ENCODE measurements at regions not wholly inside any gene's neighbourhood (a gene's known extent, or its start where the extent isn't known, plus 50 kb on each side); places are given as distances from the start of the nearest gene placed in this dataset.

DNA sequence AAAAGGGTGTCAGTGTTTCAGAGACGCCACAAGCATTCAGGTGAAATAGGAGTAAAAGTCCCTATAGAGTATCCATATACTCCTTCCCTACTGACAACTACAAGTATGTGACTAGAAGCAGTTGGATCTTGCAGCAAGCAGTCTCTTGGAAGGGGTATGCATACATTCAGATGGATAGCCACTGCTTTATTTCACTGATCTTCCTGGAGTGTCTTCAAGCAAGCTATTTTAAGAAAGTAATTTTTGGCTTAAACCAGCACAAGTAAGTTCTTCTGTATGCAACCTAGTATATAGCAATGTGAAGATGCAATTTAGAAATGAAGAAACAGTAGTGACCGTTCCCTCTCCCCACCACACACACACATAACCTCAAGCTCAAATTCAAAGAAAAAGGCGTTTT is 446.8 kb upstream of the CDH18 start:
- no peak for DNase-seq (ENCODE audit: low spot score)

DNA sequence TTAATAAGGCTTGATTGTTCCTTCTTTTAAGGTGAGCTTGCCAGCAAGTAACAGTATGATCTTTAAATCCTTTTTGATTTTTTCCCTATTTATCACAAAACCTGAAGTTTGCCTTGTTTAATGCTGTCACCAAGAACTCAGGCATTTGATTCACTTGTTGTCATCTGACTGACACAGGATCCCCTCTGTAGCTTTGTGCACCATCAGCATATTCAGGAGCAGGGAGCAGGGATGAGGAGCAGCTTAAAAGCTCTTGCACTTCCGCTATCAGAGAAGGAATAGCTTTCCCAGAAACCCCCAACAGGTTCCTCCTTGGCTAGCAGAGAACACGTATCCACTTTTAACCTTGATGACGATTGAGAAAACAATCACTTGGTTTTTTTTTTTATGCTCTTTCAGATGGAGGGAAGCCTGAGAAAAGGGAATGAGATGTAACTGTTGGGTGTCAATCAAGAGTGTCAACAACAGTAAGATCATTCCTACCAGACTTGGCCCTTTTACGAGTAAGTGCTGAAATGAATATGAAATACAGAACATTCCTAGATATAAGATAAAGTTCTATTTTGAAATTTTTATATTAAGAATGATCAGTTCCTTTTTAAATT is 433.1 kb upstream of the CDH18 start:
- no peak for DNase-seq (ENCODE audit: low spot score)
